Myocyte (in vitro differentiated cells): ENCODE measurements at regions not wholly inside any gene's neighbourhood (a gene's known extent, or its start where the extent isn't known, plus 50 kb on each side); places are given as distances from the start of the nearest gene placed in this dataset.
"Not testable (repeated sequence)": the region's sequence is repeated elsewhere in the genome, so short reads cannot be mapped to it uniquely, and the experiment has no call there.

Experiments
- DNase-seq: peaks from one replicate; pipeline ENCODE4 v3.0.0-alpha.2; 2012; ENCODE audit warnings: low read depth

DNA sequence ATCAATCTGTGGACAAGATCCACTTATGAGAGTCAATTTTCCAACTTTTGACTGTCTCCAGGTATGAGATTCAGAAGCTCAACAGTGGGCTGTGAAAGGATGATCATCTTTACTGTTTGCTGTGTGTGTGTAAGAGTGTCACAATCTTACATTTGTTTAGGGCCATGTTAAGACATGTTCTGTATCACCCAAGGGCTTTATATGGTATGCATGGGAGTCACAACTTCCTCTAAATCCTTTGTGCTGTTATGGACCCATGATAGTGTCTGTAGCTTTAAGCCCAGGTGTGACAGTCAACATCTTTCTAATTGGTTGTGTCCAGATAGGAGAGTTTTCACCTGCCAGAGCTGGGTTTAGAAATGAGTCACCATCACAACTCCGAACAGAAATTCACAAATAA lies 70.2 kb downstream of the ZNF726 start:
- not testable (repeated sequence) for DNase-seq

DNA sequence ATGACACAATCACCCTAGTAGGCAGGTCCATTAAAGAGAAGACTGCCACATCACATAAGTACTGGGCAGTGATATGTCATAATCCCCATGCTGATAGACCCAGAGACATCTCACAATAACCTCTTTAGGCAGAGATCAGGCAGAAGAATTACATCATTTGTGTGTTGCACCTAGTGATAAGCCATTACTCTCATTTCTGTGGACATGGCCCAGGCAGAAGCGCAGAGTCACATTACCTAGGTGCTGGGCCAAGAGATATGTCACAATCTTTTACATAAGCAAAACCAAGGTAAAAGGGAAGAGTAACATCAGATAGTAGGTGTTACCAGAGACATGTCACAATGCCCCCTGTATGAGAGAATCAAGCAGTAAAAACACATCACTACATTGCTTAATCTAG lies 71.9 kb downstream of the ZNF726 start:
- DNase-seq: no peak

- peak; percentile 50 for DNase-seq
Observed at GRCh38 chr19:23991170-23991569, 76.5 kb downstream of the ZNF726 start.

DNA sequence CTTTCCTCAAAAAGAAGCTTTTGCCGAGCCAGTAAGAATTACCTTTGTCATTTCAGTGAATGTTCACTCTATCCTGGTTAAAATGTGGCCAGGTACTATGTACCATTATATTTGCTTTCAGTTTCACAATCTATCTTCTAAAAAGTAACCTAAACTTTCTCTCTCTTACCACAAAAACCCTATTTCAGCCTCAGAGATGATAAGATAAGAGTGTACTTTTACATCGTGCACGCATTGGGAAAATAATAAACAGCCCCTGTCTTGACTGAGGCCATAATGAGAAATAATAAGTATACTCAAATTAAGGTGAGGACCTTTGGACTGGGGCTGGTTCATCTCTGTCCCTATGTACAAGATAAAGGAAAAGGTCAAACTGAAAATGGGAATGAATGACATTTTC lies 77.7 kb downstream of the ZNF726 start:
- DNase-seq: no peak

DNA sequence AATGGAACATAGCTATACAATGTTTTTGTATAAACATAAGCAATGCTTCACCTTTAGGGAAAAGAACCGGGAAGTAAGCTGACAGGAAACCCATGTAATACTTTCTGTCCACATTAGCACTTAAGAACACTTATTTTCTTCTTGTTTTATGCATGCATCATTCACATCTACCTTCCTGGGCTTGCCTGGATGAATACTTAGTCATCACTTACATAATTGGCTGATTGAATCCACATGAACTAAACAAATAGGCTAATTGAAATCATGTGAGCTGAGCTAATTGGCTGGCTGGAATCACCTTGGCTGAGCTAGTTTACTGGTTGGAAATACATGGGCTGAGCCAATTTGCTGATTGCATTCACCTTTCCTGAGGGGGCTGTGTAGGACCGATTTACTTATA lies 78.8 kb downstream of the ZNF726 start:
- DNase-seq: no peak

DNA sequence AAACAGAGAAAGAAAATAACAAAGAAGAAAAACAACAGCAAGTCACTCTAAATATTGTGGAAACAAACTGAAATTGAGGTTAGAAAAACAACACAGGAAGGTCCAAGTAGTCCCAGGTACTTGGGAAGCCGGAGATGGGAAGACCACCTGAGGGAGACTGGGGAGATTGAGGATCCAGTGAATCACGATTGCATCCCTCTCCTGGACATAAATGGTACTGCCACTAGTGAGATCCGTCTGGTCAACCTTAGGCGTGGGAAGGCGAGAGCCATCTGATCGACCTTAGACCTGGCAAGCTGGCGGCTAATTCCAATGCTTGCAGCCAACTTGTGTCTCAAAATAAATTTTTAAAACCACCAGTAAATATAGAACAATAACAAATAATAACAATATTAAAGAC lies 81.9 kb downstream of the ZNF726 start:
- DNase-seq: peak; percentile 2

DNA sequence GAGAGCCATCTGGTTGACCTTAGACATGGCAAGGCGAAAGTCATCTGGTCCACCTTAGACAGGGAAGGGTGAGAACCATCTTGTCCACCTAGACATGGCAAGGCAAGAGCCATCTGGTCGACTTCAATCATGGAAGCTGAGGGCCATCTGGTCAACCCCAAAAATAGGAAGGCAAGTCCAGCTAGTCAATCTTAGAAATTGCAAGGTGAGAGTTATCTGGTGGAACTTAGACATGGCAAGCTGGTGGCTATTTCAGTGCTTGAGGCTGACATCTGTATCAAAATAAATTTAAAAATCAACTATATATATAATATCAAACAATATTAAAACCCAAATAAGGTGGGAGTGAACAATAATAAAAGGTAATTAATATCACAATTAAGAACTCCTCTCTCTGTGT lies 83.9 kb downstream of the ZNF726 start:
- DNase-seq: no peak

GRCh38 chr19:23999821-24000610 lies 85.3 kb downstream of the ZNF726 start:
- DNase-seq: no peak

DNA sequence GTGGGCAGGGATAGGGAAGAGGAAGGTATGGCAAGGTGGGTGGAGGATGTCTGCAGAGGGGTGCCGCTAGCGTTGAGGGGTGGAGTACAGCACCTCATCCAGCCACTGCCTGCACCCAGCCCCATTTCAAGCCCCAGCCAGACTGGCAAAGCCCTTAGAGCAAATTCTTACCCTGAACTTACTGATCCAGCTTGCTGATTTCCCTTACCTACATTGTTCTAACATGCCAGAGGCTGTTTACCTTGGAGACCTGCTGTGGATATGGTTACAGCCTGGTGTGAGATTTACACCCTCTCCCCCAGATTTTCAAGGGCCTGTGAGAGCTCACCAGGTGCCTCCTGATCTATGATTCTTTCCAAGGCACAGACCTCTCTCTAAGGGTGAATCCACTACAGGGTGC lies 86.0 kb downstream of the ZNF726 start:
- no peak for DNase-seq

DNA sequence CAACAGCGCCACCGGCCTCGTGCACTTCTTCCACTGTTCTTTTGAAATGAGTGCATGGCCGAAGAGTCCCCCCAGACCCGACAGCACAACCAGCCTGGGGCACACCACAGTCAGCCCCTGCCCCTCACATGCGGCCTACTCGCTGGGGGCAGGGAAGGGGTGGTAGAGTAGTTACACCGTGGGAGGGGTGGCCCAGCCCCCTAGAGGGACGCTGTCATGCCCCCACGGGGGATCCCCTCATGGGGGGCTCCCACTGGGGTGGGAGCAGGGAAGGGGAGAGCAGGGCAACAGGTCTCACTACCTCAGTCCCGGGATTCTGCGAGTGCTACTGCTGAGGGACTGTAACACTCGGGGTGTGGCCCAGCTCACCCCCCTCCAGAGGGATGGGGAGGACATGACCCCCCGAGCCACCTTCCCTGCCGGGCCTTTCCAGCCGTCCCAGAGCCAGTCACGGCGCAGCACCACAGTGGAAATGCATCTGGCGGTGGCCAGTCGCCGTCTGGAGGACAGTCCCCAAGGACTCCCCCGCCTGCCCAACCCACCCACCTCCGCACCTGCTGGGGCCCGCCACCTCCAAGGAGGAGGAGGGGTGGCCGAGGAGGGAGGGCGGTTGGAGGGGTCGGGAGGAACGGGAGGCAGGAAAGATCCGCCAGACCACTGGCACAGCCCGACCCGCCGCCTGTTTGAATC lies 84.6 kb upstream of the ZNF254 start:
- DNase-seq: no peak

DNA sequence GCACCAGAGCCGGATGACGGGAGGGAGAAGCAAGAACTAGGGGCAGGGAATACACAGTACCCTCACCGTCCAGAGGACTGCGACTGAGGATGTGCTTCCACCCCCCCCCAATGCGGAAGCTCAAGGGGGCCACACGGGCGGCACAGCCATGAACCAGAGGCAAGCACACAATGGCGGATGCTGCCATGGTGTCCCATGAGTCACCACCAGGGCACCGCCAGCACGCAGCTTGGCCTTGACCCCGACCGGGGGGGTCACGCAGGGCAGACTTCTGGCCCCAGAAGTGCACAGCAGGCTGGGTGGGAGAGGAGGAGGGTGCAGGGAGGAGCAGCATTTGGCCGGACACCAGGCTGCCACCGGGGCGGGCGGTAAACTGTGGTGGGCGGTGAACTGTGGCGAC lies 83.5 kb upstream of the ZNF254 start:
- no peak for DNase-seq

GRCh38 chr19:24004166-24004565 lies 82.8 kb upstream of the ZNF254 start:
- DNase-seq: no peak

GRCh38 chr19:24029941-24030636 lies 56.9 kb upstream of the ZNF254 start:
- no peak for DNase-seq

DNA sequence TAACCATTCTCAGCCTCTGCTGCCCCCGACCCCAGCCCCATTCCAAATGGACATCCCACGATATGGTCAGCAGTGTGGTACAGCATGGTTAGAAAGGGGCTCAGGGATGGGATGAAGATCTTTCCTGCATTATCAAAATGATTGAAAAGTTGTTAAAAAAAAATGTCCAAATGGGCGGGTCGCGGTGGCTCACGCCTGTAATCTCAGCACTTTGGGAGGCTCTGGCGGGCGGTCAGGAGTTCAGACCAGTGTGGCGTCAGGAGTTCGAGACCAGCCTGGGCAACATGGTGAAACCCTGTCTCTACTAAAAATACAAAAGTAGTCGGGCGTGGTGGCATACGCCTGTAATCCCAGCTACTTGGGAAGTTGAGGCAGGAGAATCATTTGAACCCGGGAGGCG lies 54.3 kb upstream of the ZNF254 start:
- no peak for DNase-seq

GRCh38 chr19:24033301-24033962 lies 53.6 kb upstream of the ZNF254 start:
- DNase-seq: peak; percentile 96

GRCh38 chr19:24033963-24034342 lies 53.0 kb upstream of the ZNF254 start:
- DNase-seq: peak; percentile 76

DNA sequence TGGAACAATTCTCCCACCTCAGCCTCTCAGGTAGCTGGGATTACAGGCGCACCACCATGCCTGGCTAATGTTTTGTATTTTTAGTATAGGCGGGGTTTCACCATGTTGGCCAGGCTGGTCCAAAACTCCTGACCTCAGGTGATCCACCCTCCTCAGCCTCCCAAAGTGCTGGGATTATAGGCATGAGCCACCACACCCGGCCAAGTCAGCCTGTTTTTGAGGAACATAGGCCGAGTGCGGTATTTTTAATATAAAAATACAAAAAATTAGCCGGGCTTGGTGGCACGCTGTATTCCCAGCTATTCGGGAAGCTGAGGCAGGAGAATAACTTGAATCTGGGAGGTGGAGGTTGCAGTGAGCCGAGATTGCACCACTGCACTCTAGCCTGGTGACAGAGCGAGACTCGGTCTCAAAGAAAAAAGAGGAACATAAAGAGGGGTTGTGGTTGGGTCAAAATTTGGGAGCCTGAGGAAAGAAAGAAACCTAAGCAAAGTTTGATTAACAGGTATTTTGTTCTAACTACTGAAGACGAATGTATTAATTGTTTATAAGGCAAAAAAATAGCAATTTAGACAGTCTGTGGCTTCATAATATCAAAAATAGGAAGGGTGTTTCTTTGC lies 51.6 kb upstream of the ZNF254 start:
- DNase-seq: not testable (repeated sequence)
